IPS-18c (cell line): ENCODE measurements at regions not wholly inside any gene's neighbourhood (a gene's known extent, or its start where the extent isn't known, plus 50 kb on each side); places are given as distances from the start of the nearest gene placed in this dataset.
"Not testable (repeated sequence)": the region's sequence is repeated elsewhere in the genome, so short reads cannot be mapped to it uniquely, and the experiment has no call there.

Experiments used
- H3K4me3 ChIP-seq: 2 replicates; pipeline ENCODE4 v1.7.0; 2013; ENCODE audit warnings: low read depth, mild to moderate bottlenecking, low read length, moderate library complexity; ENCODE audit not compliant: insufficient read depth
- H3K9me3 ChIP-seq: one replicate; pipeline ENCODE4 v1.6.1; 2013; ENCODE audit warnings: mild to moderate bottlenecking, low read length, moderate library complexity; ENCODE audit not compliant: control insufficient read depth, insufficient read depth

DNA sequence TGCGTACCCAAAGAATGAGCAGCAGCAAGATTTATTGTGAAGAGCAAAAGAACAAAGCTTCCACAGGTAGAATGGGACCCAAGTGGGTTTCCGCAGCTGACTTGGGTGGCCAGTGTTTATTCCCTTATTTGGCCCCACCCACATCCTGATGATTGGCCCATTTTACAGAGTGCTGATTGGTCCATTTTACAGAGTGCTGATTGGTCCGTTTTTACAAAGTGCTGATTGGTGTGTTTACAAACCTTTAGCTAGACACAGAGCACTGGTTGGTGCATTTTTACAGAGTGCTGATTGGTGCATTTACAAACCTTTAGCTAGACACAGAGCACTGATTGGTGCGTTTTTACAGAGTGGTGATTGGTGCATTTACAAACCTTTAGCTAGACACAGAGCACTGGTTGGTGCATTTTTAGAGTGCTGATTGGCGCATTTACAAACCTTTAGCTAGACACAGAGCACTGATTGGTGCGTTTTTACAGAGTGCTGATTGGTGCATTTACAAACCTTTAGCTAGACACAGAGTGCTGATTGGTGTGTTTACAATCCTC, 94.8 kb downstream of the SAMD9 start:
- H3K9me3 ChIP-seq, result not testable (repeated sequence)

DNA sequence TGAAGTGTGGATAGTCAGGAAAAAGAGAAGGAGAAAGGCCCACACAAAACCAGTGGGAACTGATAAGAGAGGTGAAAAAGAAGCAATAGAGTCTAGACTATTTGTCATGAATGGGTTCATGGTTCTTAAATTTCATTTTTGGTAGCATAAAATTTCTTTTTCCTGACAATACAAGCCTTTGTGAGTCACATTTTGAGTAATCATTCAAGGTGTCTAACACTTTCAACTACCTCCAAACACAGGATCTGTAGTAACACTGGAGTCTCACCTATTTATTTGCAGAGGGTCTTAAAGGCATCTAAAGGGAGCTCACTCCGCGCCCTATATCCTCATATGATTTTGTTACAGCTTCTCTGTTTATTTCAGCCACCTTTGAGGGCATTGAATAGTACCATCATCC, 96.0 kb downstream of the SAMD9 start:
- Histone ChIP-seq H3K9me3 (no peaks in the 10 kb centered on the region), H3K4me3 (no peak overlapping the region)

More for the DNA sequence above, 94.8 kb downstream of the SAMD9 start:
- not testable (repeated sequence) for H3K4me3 ChIP-seq

- no peak overlapping the region for H3K4me3 ChIP-seq
Observed at GRCh38 chr7:93018716-93019115, 99.1 kb downstream of the SAMD9 start.

GRCh38 chr7:93016681-93017381, 100.9 kb downstream of the SAMD9 start:
- Histone ChIP-seq H3K4me3 (no peak overlapping the region), H3K9me3 (no peaks in the 10 kb centered on the region)

More at GRCh38 chr7:93018716-93019115, 99.1 kb downstream of the SAMD9 start:
- no peaks in the 10 kb centered on the region for H3K9me3 ChIP-seq

- no peaks in the 10 kb centered on the region for H3K9me3 ChIP-seq
- no peak overlapping the region for H3K4me3 ChIP-seq
Observed at GRCh38 chr7:93015779-93016481, 101.8 kb downstream of the SAMD9 start.

DNA sequence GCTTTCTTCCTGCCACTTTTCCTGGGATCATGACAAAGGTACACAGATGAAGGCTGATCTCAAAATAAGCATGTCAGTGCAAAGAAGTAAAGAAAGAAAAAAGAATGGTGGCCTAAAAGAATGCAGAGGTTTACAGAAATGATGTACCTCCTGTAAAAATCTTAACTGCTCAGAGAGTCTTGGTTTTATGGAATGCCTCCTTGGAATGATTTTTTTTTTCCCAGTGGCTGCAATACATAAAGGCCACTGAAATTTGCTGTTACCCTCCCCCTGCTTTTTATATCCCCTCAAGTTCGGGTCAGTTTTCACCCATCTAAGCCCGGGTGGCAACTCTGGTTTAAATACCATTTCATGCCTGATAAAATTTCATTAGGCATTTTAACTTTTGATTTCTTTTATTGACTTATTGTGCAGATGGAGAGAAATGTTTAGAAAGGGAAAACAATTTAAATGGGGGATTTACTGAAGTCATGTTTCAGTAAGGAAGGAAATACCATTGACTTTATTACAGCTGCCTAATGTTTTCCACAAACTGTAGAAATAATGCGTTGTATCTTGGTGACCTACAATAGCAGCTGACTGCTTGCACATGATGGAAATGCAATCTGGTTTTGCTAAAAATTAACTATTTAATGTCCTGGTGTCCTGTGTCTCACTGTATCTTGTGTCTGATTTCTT, 102.5 kb downstream of the SAMD9 start:
- H3K4me3 ChIP-seq, result no peak overlapping the region
- no peaks in the 10 kb centered on the region for H3K9me3 ChIP-seq

GRCh38 chr7:93014410-93014809, 103.4 kb downstream of the SAMD9 start:
- Histone ChIP-seq H3K9me3 (no peaks in the 10 kb centered on the region), H3K4me3 (no peak overlapping the region)

DNA sequence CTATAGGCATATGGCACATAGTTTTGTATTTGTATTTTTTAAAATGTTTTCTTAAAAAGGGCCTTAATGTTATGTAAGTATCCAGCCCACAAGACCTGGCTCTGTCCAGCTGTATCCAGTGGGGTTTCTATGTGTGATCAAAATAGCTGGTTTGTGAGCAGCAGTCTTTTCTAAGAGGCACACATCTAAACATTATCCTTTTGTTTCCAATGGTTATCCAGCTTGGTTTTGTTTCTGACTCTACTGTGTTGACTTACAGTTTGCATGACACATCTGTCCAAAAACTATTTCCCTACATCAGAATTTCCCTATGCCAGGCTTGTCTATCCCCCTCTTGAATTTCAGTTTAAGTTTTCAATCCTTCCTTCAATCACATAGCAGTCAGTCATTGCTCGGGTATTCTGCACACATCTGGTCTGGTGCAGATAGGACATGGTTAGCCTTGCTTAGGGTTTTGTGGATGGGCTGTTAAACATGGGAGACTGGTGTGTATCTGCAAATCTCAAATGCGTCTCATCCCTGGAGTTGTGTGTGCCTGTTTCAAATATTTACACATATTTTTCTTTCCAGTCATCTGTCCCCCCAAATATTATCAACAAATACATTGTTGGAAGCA, 104.2 kb downstream of the SAMD9 start:
- Histone ChIP-seq H3K9me3 (no peaks in the 10 kb centered on the region), H3K4me3 (no peak overlapping the region)

DNA sequence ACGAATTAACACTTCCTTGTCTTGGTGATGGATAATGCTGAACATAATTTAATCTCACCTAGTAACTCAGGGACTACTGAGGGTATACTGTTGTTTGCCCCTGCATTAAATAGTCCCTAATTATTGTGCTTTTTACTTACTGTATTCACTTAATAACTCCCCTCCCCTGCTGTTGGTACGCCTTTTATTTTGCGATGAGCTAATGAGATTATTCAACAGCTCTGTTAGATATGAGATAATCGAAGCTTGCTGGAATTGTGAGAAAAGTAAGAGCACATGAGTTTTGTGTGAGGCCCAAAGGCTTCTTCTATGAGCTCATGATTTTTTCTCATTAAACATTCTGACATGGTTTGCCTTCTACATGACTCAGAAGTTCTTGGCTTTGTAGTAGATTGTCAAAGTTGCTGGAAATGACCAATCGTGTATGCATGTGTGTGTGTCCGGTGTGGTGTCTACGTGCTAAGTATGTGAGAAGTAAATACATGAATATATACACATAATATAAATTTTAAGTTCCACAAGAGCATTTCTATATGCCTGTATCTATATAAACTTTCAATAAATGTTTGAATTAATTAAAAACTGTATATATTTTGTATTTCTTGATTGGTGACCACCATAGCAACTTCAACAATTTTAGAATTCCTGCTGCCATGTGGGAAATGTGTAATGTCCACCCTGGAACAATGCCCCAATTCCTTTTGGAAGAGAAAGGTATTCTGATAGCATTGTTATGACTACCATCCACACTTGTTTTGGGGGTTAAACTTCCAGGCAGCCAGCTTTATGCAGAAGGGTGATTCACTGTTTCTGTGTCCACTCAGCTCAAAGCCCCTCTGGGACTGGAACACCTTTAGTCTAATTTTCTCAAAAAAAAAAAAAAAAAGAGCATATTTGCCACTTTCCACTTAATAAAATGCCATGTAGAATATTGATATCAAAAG, 106.2 kb downstream of the SAMD9 start:
- Histone ChIP-seq H3K4me3 (no peak overlapping the region), H3K9me3 (no peaks in the 10 kb centered on the region)

- H3K4me3 ChIP-seq, result no peak overlapping the region
- H3K9me3 ChIP-seq, result no peaks in the 10 kb centered on the region
Observed at GRCh38 chr7:93008833-93009232, 108.9 kb downstream of the SAMD9 start.

GRCh38 chr7:93006480-93007095, 111.2 kb downstream of the SAMD9 start:
- no peak overlapping the region for H3K4me3 ChIP-seq
- H3K9me3 ChIP-seq, result no peaks in the 10 kb centered on the region

- no peaks in the 10 kb centered on the region for H3K9me3 ChIP-seq
- H3K4me3 ChIP-seq, result no peak overlapping the region
Observed at GRCh38 chr7:93004906-93005305, 112.9 kb downstream of the SAMD9 start.

DNA sequence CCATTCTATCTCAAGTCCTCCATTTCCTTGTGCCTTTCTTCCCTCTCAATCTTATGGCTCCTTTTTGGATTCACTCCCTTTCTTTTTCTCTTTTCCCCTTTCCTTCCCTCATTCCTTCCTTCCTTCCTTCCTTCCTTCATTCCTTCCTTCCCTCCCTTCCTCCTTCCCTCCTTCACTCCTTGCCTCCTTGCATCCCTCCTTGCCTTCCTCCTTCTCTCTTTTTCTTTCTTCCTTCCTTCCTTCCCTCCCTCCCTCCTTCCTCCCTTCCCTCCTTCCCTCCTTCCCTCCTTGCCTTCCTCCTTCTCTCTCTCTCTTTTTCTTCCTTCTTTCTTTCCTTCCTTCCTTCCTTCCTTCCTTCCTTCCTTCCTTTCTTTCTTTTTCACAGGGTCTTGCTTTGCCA, 120.1 kb downstream of the SAMD9 start:
- Histone ChIP-seq H3K9me3 (no peaks in the 10 kb centered on the region), H3K4me3 (no peak overlapping the region)

DNA sequence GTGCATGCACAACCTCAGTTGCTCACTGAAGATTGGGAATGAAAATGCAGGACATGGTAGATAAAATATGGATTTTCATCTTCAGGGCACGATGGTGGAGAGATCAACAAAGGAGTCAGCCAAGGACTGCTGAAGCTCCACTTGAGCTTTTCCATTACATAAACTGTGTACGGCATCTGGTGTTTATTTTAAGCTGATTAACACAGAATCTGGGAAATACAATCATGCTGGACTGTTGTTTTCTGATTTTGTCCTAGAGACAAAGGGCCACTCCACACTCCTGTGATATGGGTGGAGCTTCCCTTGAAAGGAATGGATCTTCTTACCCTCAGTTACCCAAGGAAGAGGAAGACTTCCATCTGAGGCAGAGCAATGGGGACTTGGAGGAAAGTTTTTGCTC, 120.6 kb downstream of the SAMD9 start:
- Histone ChIP-seq H3K4me3 (no peak overlapping the region), H3K9me3 (no peaks in the 10 kb centered on the region)

- Histone ChIP-seq H3K4me3 (no peak overlapping the region), H3K9me3 (no peaks in the 10 kb centered on the region)
Observed at GRCh38 chr7:92994901-92995300, 122.9 kb downstream of the SAMD9 start.

- Histone ChIP-seq H3K4me3 (no peak overlapping the region), H3K9me3 (no peaks in the 10 kb centered on the region)
Observed at GRCh38 chr7:92992932-92993331, 124.8 kb downstream of the SAMD9 start.
